Subcutaneous abdominal adipose tissue (tissue), 5 donors: ENCODE measurements at regions not wholly inside any gene's neighbourhood (a gene's known extent, or its start where the extent isn't known, plus 50 kb on each side); places are given as distances from the start of the nearest gene placed in this dataset.
A peak's percentile ranks its signal among the peaks of the same experiment; 100 is the strongest.

Experiments
- H3K27ac ChIP-seq: one replicate; pipeline ENCODE4 v1.7.0; 2013; ENCODE audit warnings: low read depth, mild to moderate bottlenecking, inconsistent platforms, low read length, moderate library complexity
- H3K27me3 ChIP-seq, 5 donors: one replicate each; pipeline ENCODE4 v1.7.0; 2013; ENCODE audit warnings: low read length in 5 of 5, inconsistent platforms in 1 of 5; ENCODE audit not compliant: control insufficient read depth in 5 of 5, insufficient read depth in 4 of 5
- H3K36me3 ChIP-seq, 5 donors: one replicate each; pipeline ENCODE4 v1.7.0; 2013; ENCODE audit warnings: low read length in 5 of 5; ENCODE audit not compliant: control insufficient read depth in 5 of 5, insufficient read depth in 5 of 5
- H3K4me1 ChIP-seq, 5 donors: one replicate each; pipeline ENCODE4 v1.7.0; 2013; ENCODE audit warnings: low read length in 5 of 5, mild to moderate bottlenecking in 3 of 5, moderate library complexity in 1 of 5; ENCODE audit not compliant: control insufficient read depth in 5 of 5, insufficient read depth in 5 of 5
- H3K4me3 ChIP-seq, 5 donors: one replicate each; pipeline ENCODE4 v1.7.0; 2013; ENCODE audit warnings: low read length in 5 of 5, low read depth in 1 of 5
- H3K9ac ChIP-seq, 5 donors: one replicate each; pipeline ENCODE4 v1.7.0; 2013; ENCODE audit warnings: low read length in 5 of 5, mild to moderate bottlenecking in 4 of 5, moderate library complexity in 3 of 5
- H3K9me3 ChIP-seq, 5 donors: one replicate each; pipeline ENCODE4 v1.7.0; 2013; ENCODE audit warnings: low read length in 5 of 5; ENCODE audit not compliant: control insufficient read depth in 5 of 5
- donor health status: healthy.
- donor health status: healthy.
- donor health status: healthy.
- donor health status: healthy.
- donor health status: healthy.

DNA sequence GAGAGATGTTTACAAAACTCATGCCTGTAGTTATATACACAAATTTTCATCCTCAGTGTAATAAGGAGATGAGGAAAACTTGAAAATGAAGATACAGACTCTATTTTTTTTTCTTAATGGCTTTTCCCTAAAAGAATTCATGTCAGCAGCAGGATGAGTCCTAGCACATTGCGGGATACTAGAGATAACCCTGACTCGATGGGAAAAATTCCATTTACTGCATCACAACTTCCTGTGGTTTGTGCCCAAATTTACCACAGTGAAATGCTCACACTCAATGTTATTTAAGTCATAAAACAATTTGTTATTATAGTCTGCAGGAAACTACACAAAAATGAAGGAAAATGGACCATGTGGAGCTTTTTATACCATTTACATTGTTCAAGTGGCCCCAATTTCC is 581.9 kb upstream of the ZNF717 start:
- H3K9ac ChIP-seq = no peak overlapping the region
- no peaks in the 10 kb centered on the region for H3K27me3 ChIP-seq
- H3K36me3 ChIP-seq = no peaks in the 10 kb centered on the region
- H3K4me3 ChIP-seq = no peak overlapping the region
- H3K4me1 ChIP-seq = no peaks in the 10 kb centered on the region
- H3K27ac ChIP-seq = no peak overlapping the region
- H3K9me3 ChIP-seq = no peaks in the 10 kb centered on the region

- Histone ChIP-seq H3K4me1 (no peaks in the 10 kb centered on the region), H3K27me3 (no peaks in the 10 kb centered on the region), H3K27ac (no peak overlapping the region), H3K4me3 (no peak overlapping the region), H3K9ac (no peak overlapping the region), H3K9me3 (no peaks in the 10 kb centered on the region), H3K36me3 (no peaks in the 10 kb centered on the region)
Measured at GRCh38 chr3:76369170-76369569, 583.8 kb upstream of the ZNF717 start.

DNA sequence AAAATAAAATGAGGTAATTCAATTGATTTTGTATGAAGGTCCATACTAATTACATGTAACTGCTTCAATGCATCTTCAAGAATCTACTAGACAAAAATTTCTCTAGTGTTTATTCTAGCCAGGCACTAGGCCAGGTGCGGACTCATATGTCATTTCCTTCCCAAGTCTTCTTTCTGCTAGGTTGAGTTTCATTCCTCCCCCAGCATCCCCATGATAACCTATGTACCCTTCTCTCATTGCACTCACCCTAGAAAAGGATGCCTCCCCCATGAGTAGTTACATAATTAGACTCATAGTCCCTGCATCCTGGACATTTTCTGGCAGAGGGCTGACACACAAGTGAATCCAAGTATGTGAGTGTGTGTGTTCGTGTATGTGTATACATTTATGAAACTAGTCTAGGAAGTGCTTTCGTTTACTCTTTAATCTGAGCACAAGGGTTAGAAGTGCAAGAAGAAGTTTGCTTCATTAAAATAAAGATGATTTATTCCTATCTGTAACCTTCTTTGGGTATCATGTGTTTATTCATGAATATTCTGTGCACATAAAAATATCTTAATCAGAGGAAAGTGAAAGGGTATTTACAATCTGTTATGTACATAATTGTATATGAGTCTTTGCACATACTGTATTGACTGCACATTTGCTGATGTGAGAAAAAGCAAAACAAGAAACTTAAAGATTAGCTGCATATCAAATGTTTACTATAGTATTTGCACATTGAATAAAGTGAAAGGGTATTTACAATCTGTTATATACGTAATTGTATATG is 585.6 kb upstream of the ZNF717 start:
- Histone ChIP-seq H3K27me3 (no peaks in the 10 kb centered on the region), H3K4me1 (no peaks in the 10 kb centered on the region), H3K27ac (no peak overlapping the region), H3K9me3 (no peaks in the 10 kb centered on the region), H3K4me3 (no peak overlapping the region), H3K36me3 (no peaks in the 10 kb centered on the region), H3K9ac (no peak overlapping the region)

DNA sequence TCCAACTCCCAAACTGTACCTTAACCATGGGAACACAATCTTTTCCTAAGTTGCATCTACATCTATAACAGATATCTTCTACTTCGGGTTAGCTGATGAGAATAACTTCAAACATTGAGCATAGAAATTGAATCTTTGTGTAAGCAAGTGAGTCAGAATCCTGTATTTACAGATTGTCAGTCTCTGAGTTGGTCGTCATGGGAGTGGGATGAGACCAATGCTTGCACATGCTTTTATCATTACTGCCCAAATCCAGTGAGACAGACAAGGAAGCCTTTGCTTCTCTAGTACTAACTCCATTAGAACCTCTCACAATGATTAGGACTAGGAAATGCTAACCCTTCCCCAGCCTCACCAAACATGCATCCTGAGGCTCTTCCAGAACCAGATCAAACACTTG is 587.1 kb upstream of the ZNF717 start:
- H3K9me3 ChIP-seq = no peaks in the 10 kb centered on the region
- no peak overlapping the region for H3K9ac ChIP-seq
- H3K36me3 ChIP-seq = no peaks in the 10 kb centered on the region
- H3K4me3 ChIP-seq = no peak overlapping the region
- H3K27ac ChIP-seq = no peak overlapping the region
- no peaks in the 10 kb centered on the region for H3K4me1 ChIP-seq
- no peaks in the 10 kb centered on the region for H3K27me3 ChIP-seq

GRCh38 chr3:76377074-76377473 is 591.7 kb upstream of the ZNF717 start:
- no peaks in the 10 kb centered on the region for H3K4me1 ChIP-seq
- no peak overlapping the region for H3K9ac ChIP-seq
- H3K9me3 ChIP-seq = no peaks in the 10 kb centered on the region
- H3K27me3 ChIP-seq = no peaks in the 10 kb centered on the region
- no peak overlapping the region for H3K27ac ChIP-seq
- H3K36me3 ChIP-seq = no peaks in the 10 kb centered on the region
- H3K4me3 ChIP-seq = no peak overlapping the region

- no peak overlapping the region for H3K4me3 ChIP-seq
- H3K36me3 ChIP-seq = no peaks in the 10 kb centered on the region
- H3K27ac ChIP-seq = no peak overlapping the region
- H3K9me3 ChIP-seq = no peaks in the 10 kb centered on the region
- H3K9ac ChIP-seq = no peak overlapping the region
- no peaks in the 10 kb centered on the region for H3K27me3 ChIP-seq
- peaks cover 0 to 3% (median 1%) of the 10 kb centered on the region in 5 donors for H3K4me1 ChIP-seq
Measured at GRCh38 chr3:76378789-76379188, 593.4 kb upstream of the ZNF717 start.

- Histone ChIP-seq H3K36me3 (no peaks in the 10 kb centered on the region), H3K9me3 (no peaks in the 10 kb centered on the region)
Measured at GRCh38 chr3:76383781-76384180, 598.4 kb upstream of the ZNF717 start.

GRCh38 chr3:76387000-76387399 is 601.7 kb upstream of the ZNF717 start:
- H3K4me1 ChIP-seq = peaks cover 0 to 7% (median 3%) of the 10 kb centered on the region in 5 donors
- no peaks in the 10 kb centered on the region for H3K9me3 ChIP-seq
- no peaks in the 10 kb centered on the region for H3K36me3 ChIP-seq
- no peak overlapping the region for H3K4me3 ChIP-seq
- no peaks in the 10 kb centered on the region for H3K27me3 ChIP-seq
- H3K9ac ChIP-seq = no peak overlapping the region
- H3K27ac ChIP-seq = no peak overlapping the region

More at GRCh38 chr3:76383781-76384180, 598.4 kb upstream of the ZNF717 start:
- H3K9ac ChIP-seq = no peak overlapping the region
- no peaks in the 10 kb centered on the region for H3K27me3 ChIP-seq
- peaks cover 0 to 7% (median 3%) of the 10 kb centered on the region in 5 donors for H3K4me1 ChIP-seq
- H3K4me3 ChIP-seq = peak overlapping the region in 1 of 5 donors; percentile 23
- no peak overlapping the region for H3K27ac ChIP-seq

DNA sequence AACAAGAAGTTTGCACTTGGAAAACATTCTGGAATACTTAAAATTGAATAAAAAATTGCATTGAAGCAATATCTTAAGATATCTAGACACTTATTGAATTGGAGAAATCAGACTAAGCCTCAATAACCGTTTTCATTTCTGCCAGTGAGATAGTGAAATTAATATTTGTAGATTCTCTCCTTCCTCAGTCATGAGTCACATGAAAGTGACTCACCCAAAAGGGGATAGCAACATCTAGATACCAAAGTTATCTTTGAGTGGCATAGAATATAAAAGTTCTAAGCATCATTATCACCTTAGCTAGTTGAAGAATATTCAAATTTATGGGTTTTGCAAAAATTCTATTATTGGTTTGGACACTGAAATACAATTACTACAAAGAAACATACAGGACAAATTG is 614.8 kb upstream of the ZNF717 start:
- Histone ChIP-seq H3K36me3 (no peaks in the 10 kb centered on the region), H3K9me3 (no peaks in the 10 kb centered on the region), H3K4me3 (no peak overlapping the region), H3K4me1 (no peaks in the 10 kb centered on the region), H3K27me3 (no peaks in the 10 kb centered on the region), H3K27ac (no peak overlapping the region), H3K9ac (no peak overlapping the region)

DNA sequence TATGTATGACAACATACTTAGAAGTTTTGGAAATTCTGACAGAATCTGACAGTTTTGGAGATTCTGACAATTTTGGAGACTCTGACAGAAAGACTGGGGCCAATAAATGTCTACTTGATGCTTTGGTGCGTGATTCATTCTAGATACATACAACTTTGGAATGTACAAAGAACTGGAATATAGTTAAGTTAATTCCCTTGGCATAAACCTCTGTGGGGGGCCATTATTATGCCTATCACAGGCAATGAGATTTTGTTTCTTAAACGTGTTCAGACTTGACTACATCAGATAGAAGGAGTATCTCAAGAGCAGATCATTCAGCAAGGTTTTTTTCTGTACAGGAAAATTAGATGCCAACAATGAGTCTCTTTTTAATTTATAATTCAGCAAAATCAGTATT is 617.6 kb upstream of the ZNF717 start:
- Histone ChIP-seq H3K36me3 (no peaks in the 10 kb centered on the region), H3K27ac (no peak overlapping the region), H3K27me3 (no peaks in the 10 kb centered on the region), H3K4me3 (no peak overlapping the region), H3K9me3 (no peaks in the 10 kb centered on the region), H3K4me1 (no peaks in the 10 kb centered on the region), H3K9ac (no peak overlapping the region)
